BJ (cell line): ENCODE measurements at regions not wholly inside any gene's neighbourhood (a gene's known extent, or its start where the extent isn't known, plus 50 kb on each side); places are given as distances from the start of the nearest gene placed in this dataset.

ENCODE experiments used
- CTCF ChIA-PET: fragments of 350-600 bp; formaldehyde crosslinking; extraction: SDS; loops from one replicate; lab custom pipeline; 2021; ENCODE audit warnings: antibody characterized with exemption, inconsistent platforms; lab: Yijun Ruan, JAX
- POLR2A ChIA-PET: fragments of 300-600 bp; sonication (Branson Sonifier 250); formaldehyde crosslinking; extraction: SDS; loops from one replicate; lab custom pipeline; 2021; ENCODE audit warnings: antibody characterized with exemption; lab: Charles Lee
- DNase-seq: peaks from one replicate; pipeline ENCODE4 v3.0.0-alpha.2; 2011; ENCODE audit warnings: low read depth
- H3K27me3 ChIP-seq: 2 replicates; pipeline ENCODE4 v1.6.0; 2011; ENCODE audit warnings: low read length; ENCODE audit not compliant: control insufficient read depth, insufficient read depth
- H3K36me3 ChIP-seq: 2 replicates; pipeline ENCODE4 v1.5.1; 2011; ENCODE audit warnings: low read length; ENCODE audit not compliant: control insufficient read depth, insufficient read depth
- H3K4me3 ChIP-seq: 2 replicates; pipeline ENCODE4 v1.5.1; 2011; ENCODE audit warnings: low read depth, mild to moderate bottlenecking, control low read depth, low read length
- TF ChIP-seq, protein P1 (sequence below): IDR thresholded peaks from 2 replicates; pipeline ENCODE4 v1.5.1; 2011; ENCODE audit warnings: low read depth, mild to moderate bottlenecking, control low read depth, inconsistent platforms, low read length, moderate library complexity; ENCODE audit not compliant: insufficient read depth

DNA sequence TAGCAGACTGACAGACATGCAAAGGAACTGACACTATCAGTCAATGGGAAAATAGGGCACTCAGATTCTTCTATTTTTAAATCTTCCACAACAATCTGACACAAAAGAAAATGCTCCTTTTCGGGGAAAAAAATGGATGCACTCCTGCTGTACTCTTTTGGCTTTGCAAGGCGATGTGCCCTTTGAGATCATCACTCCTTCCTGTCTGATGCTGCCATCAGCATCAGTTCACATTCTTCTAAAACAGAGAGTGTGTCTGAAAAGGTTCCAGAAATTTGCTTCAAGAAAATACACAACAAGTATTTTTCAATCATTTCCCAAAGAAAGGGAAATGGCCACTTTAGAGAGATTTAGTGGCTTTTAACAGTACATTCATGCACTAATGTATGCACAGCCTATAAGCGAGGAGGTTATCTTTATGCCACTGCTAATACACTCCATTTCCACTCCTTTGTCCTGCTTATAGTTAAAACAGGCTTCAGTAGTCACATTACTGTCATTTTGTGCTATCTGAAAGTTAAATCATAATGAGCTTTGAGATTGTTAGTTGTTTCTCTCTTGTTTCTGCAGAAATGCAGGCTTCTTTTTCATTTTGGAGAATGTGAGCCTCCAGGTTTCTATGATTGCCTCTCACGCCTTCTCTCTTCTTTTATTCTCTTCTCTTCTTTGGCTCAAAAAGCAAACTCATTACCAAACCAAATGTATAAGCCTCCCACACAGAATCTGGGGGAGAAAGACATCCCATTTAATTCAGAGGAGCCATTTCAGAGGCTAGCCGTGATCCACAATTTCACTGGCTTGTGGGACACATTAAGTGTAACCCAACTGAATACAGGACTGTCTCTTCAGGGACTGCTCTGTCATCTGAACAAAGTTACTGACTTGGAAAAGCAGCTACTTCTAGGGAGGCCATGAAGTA is 110.9 kb upstream of the CCDC196 start:
- TF ChIP-seq, protein P1, sequence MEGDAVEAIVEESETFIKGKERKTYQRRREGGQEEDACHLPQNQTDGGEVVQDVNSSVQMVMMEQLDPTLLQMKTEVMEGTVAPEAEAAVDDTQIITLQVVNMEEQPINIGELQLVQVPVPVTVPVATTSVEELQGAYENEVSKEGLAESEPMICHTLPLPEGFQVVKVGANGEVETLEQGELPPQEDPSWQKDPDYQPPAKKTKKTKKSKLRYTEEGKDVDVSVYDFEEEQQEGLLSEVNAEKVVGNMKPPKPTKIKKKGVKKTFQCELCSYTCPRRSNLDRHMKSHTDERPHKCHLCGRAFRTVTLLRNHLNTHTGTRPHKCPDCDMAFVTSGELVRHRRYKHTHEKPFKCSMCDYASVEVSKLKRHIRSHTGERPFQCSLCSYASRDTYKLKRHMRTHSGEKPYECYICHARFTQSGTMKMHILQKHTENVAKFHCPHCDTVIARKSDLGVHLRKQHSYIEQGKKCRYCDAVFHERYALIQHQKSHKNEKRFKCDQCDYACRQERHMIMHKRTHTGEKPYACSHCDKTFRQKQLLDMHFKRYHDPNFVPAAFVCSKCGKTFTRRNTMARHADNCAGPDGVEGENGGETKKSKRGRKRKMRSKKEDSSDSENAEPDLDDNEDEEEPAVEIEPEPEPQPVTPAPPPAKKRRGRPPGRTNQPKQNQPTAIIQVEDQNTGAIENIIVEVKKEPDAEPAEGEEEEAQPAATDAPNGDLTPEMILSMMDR: no peak
- DNase-seq: no peak
- POLR2A ChIA-PET: no interaction called here
- CTCF ChIA-PET: no interaction called here
- no peaks in the 10 kb centered on the region for H3K27me3 ChIP-seq
- H3K36me3 ChIP-seq: no peaks in the 10 kb centered on the region
- no peak overlapping the region for H3K4me3 ChIP-seq

DNA sequence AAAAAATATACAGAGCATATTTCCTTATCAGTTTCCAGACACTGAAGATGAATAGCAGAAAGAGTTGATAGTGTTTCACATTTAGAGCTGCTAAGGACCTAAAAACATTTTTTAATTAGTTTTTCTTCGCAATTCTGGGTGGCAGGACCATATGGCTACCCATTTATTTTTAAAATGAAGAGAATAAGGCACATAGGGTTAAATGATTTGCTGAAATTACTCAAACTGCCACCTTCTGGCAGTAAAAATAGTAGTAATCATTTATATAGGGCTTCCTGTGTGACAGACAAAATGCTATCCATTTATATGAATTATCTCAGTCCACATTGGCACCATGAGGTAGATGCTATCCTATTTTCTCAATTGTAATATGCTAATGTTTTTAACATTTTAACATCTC is 108.6 kb upstream of the CCDC196 start:
- ChIA-PET CTCF (no interaction called here), POLR2A (no interaction called here)
- Histone ChIP-seq H3K27me3 (0 out of 2 replicates have a peak, but pooled peaks cover 2% of the 10 kb centered on the region), H3K4me3 (no peak overlapping the region), H3K36me3 (no peaks in the 10 kb centered on the region)
- DNase-seq: no peak
- TF ChIP-seq, protein P1: no peak

DNA sequence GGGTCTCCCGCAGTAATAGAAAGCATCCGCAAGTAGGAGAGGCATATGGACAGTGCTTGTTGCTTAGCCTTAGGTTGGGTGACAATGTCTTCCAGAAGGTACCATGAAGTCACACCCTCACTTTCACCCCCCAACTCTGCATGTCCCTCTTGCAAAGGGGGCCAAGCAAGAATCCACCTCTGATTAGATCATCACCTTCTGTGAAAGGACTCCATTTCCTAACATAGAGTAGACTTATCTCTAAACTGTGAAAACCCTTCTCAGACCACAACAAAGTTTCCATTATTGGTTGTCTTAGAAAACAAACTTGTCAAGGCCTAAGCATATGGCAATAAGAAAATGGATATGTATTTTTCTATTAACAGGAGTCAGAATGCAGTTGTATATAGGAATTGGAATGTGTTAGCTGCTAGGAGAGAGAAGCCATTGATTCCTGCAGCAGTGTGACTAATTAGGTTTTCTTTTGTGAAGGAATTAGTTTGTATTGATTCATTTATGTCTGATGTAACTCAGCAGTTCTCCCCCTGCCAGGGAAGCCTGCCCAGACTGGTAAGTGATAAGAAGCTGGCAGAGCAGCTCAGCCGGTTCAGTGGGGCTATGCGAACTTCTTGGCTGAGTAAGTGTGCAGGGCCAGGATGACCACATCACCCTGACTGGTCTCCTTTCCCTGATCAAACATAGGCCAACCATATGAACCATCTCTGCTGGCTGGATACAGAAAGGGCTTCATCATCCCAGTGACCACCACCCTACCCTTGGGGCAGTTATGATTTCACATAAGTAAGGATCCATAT is 107.3 kb upstream of the CCDC196 start:
- CTCF ChIA-PET: no interaction called here

DNA sequence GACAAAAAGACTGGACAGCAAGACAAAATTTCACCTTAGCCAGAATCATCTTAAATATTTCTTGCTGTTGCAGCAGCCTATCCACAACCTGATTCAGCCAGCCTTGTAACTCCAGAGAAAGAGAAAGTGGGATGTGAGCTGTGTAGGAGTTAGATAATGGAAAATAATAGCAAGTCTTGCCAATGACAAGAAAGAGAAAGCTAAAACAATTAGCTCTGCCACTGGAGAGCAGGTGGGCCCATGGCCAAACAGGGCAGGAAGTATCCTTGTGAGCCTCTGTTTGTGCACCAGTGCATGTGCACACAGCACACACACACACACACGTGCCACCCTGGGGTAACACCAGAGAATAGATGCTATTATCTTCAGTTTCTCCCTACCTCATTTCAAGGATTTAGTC is 106.0 kb upstream of the CCDC196 start:
- DNase-seq: no peak
- CTCF ChIA-PET: no interaction called here
- no peaks in the 10 kb centered on the region for H3K36me3 ChIP-seq
- H3K27me3 ChIP-seq: 0 out of 2 replicates have a peak, but pooled peaks cover 2% of the 10 kb centered on the region
- H3K4me3 ChIP-seq: no peak overlapping the region
- POLR2A ChIA-PET: no interaction called here
- TF ChIP-seq, protein P1: no peak

More for the DNA sequence above, 107.3 kb upstream of the CCDC196 start:
- POLR2A ChIA-PET: no interaction called here
- DNase-seq: no peak
- Histone ChIP-seq H3K36me3 (no peaks in the 10 kb centered on the region), H3K4me3 (no peak overlapping the region), H3K27me3 (0 out of 2 replicates have a peak, but pooled peaks cover 2% of the 10 kb centered on the region)
- TF ChIP-seq, protein P1: no peak

DNA sequence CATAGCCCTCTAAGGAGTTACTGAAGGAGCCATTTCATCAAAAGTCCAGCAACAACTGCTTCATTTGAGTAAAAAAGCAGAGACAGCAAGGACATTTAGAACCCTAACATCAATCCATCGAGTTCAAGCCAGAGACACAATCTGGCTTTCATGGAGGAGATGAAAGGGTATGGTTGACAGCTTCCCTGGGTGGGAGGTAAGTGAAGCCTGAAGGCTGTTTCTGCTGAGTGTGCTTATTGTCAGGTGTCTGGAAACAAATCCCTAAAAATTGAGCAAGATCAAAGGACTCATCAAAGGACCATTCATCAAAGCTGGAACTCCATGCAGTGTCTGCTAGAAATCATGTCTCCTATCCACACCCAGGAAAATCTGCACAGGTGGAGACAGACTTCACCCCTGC is 104.4 kb upstream of the CCDC196 start:
- ChIA-PET POLR2A (no interaction called here), CTCF (interaction anchor here (1.3 kb wide), 1 partner anchor 22 kb away, joined by 4 read pairs; no protein-coding TSS in a partner anchor)
- DNase-seq: no peak
- Histone ChIP-seq H3K27me3 (0 out of 2 replicates have a peak, but pooled peaks cover 2% of the 10 kb centered on the region), H3K4me3 (no peak overlapping the region), H3K36me3 (no peaks in the 10 kb centered on the region)
- TF ChIP-seq, protein P1: no peak
